ENCODE measurements at regions not wholly inside any gene's neighbourhood (a gene's known extent, or its start where the extent isn't known, plus 50 kb on each side); places are given as distances from the start of the nearest gene placed in this dataset.

GRCh38 chr15:61654918-61655317 is 405.3 kb downstream of the VPS13C start:
- H3K4me3 ChIP-seq (replicated peaks in 1 of 2; ENCODE audit: low read depth in 1 of 2, low read length in 2 of 2) = no peak overlapping the region
- H3K27ac ChIP-seq (ENCODE audit: low read depth, low read length) = no peak overlapping the region
- intact Hi-C loops (cut with micrococcal nuclease) = no loop called here
- H3K79me2 ChIP-seq (ENCODE audit: insufficient read depth, low read length) = no peaks in the 10 kb centered on the region
- H3K9ac ChIP-seq (ENCODE audit: low read length) = no peak overlapping the region
- TF ChIP-seq FOSL1 (IDR thresholded peaks at IDR 0.05; ENCODE audit: low read depth) = no peak
- no peak for TF ChIP-seq ZNF274 (IDR thresholded peaks at IDR 0.05; ENCODE audit: low read depth, low read length)
- TF ChIP-seq ATF3 (IDR thresholded peaks at IDR 0.05) = no peak
- no peak for TF ChIP-seq TCF7L2 (IDR thresholded peaks at IDR 0.05; ENCODE audit: borderline replicate concordance, extremely low read depth, insufficient read depth, insufficient read length)
- TF ChIP-seq RAD21 (IDR thresholded peaks at IDR 0.05; ENCODE audit: low read depth) = no peak
- TF ChIP-seq, protein P1, sequence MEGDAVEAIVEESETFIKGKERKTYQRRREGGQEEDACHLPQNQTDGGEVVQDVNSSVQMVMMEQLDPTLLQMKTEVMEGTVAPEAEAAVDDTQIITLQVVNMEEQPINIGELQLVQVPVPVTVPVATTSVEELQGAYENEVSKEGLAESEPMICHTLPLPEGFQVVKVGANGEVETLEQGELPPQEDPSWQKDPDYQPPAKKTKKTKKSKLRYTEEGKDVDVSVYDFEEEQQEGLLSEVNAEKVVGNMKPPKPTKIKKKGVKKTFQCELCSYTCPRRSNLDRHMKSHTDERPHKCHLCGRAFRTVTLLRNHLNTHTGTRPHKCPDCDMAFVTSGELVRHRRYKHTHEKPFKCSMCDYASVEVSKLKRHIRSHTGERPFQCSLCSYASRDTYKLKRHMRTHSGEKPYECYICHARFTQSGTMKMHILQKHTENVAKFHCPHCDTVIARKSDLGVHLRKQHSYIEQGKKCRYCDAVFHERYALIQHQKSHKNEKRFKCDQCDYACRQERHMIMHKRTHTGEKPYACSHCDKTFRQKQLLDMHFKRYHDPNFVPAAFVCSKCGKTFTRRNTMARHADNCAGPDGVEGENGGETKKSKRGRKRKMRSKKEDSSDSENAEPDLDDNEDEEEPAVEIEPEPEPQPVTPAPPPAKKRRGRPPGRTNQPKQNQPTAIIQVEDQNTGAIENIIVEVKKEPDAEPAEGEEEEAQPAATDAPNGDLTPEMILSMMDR (IDR thresholded peaks at IDR 0.05 in 2 of 3, conservative IDR thresholded peaks at IDR 0.05 in 1 of 3; ENCODE audit: borderline replicate concordance in 1 of 3, insufficient read depth in 1 of 3, low read depth in 2 of 3, low read length in 2 of 3) = no peak
- TF ChIP-seq JUND (IDR thresholded peaks at IDR 0.05) = no peak
- no peak for TF ChIP-seq EZH2phosphoT487 (IDR thresholded peaks at IDR 0.05; ENCODE audit: borderline replicate concordance)
- TF ChIP-seq EZH2 (IDR thresholded peaks at IDR 0.05) = no peak
- TF ChIP-seq POLR2A (IDR thresholded peaks at IDR 0.05; ENCODE audit: borderline replicate concordance, extremely low read depth, insufficient read depth, insufficient read length) = no peak
- TF ChIP-seq, protein P2, sequence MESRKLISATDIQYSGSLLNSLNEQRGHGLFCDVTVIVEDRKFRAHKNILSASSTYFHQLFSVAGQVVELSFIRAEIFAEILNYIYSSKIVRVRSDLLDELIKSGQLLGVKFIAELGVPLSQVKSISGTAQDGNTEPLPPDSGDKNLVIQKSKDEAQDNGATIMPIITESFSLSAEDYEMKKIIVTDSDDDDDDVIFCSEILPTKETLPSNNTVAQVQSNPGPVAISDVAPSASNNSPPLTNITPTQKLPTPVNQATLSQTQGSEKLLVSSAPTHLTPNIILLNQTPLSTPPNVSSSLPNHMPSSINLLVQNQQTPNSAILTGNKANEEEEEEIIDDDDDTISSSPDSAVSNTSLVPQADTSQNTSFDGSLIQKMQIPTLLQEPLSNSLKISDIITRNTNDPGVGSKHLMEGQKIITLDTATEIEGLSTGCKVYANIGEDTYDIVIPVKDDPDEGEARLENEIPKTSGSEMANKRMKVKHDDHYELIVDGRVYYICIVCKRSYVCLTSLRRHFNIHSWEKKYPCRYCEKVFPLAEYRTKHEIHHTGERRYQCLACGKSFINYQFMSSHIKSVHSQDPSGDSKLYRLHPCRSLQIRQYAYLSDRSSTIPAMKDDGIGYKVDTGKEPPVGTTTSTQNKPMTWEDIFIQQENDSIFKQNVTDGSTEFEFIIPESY (IDR thresholded peaks at IDR 0.05; ENCODE audit: extremely low read depth, insufficient replicate concordance, low read length) = no peak
- no peak for TF ChIP-seq ELF1 (IDR thresholded peaks at IDR 0.05; ENCODE audit: borderline replicate concordance, low read depth)
- no peak for TF ChIP-seq POLR2AphosphoS5 (IDR thresholded peaks at IDR 0.05; ENCODE audit: low read depth, low read length)
- ChIA-PET CTCF (no interaction called here), POLR2A (no interaction called here), RAD21 (ENCODE audit: low non-redundant PET in 1 of 2, low total read pairs in 2 of 2, uncharacterized antibody in 2 of 2, unreplicated experiment in 2 of 2) (no interaction called here)
- H2AFZ ChIP-seq (ENCODE audit: low read depth, low read length, poor library complexity, severe bottlenecking) = no peak overlapping the region
- no TSS peak for BruUV-seq (replicated peaks)
- DNase-seq (ENCODE audit: low read depth, low spot score) (no peak), ATAC-seq (no peak)
- H3K9me3 ChIP-seq (ENCODE audit: control insufficient read depth in 1 of 2, insufficient read depth in 1 of 2, low read depth in 1 of 2, low read length in 2 of 2) = no peaks in the 10 kb centered on the region
- no peak overlapping the region for H3K4me2 ChIP-seq (ENCODE audit: low read length)
- no peaks in the 10 kb centered on the region for H3K4me1 ChIP-seq (ENCODE audit: control insufficient read depth in 1 of 2, insufficient read depth in 2 of 2, low read length in 2 of 2)
- no peaks in the 10 kb centered on the region; the same call in 1 of the 2 replicates for H3K27me3 ChIP-seq (ENCODE audit: insufficient read depth, low read length)
- H4K20me1 ChIP-seq (ENCODE audit: insufficient read depth) = no peaks in the 10 kb centered on the region
- no peaks in the 10 kb centered on the region for H3K36me3 ChIP-seq (ENCODE audit: control insufficient read depth in 1 of 2, insufficient read depth in 2 of 2, low read length in 2 of 2)
- no peaks in the 10 kb centered on the region for H3K9me2 ChIP-seq (ENCODE audit: insufficient read depth)
